H9 (cell line): ENCODE measurements at regions not wholly inside any gene's neighbourhood (a gene's known extent, or its start where the extent isn't known, plus 50 kb on each side); places are given as distances from the start of the nearest gene placed in this dataset.

Experiments
- DNase-seq: peaks from one replicate; pipeline ENCODE4 v3.0.0-alpha.2; 2017
- H2AFZ ChIP-seq: one replicate; pipeline ENCODE4 v1.6.1; 2013; ENCODE audit warnings: mild to moderate bottlenecking, low read length, control low read depth, moderate library complexity
- H2AK5ac ChIP-seq: 2 replicates; pipeline ENCODE4 v1.6.1; 2013; ENCODE audit warnings: low read length, control low read depth, mixed read lengths; ENCODE audit not compliant: insufficient read length
- H2BK120ac ChIP-seq: one replicate; pipeline ENCODE4 v1.6.1; 2013; ENCODE audit warnings: low read depth, mild to moderate bottlenecking, low read length, control low read depth, inconsistent platforms; ENCODE audit not compliant: poor library complexity, severe bottlenecking
- H2BK12ac ChIP-seq: 2 replicates; pipeline ENCODE4 v1.6.1; 2013; ENCODE audit warnings: low read length, control low read depth, mixed read lengths, low read depth; ENCODE audit not compliant: insufficient read length
- H2BK15ac ChIP-seq: 2 replicates; pipeline ENCODE4 v1.6.1; 2013; ENCODE audit warnings: low read depth, low read length, control low read depth
- H2BK20ac ChIP-seq: one replicate; pipeline ENCODE4 v1.6.1; 2013; ENCODE audit warnings: low read depth, mild to moderate bottlenecking, low read length, control low read depth, inconsistent platforms; ENCODE audit not compliant: poor library complexity, severe bottlenecking
- H2BK5ac ChIP-seq: 2 replicates; pipeline ENCODE4 v1.6.1; 2013; ENCODE audit warnings: low read length, control low read depth, mixed read lengths; ENCODE audit not compliant: insufficient read length
- H3K14ac ChIP-seq: 2 replicates; pipeline ENCODE4 v1.6.1; 2013; ENCODE audit warnings: low read length, control low read depth; ENCODE audit not compliant: insufficient read depth
- H3K18ac ChIP-seq: 2 replicates; pipeline ENCODE4 v1.6.1; 2013; ENCODE audit warnings: low read depth, mild to moderate bottlenecking, mixed read lengths, low read length, control low read depth; ENCODE audit not compliant: insufficient read length
- H3K23ac ChIP-seq: 2 replicates; pipeline ENCODE4 v1.6.1; 2013; ENCODE audit warnings: low read length, control low read depth, mixed read lengths, low read depth; ENCODE audit not compliant: insufficient read length
- H3K23me2 ChIP-seq: 2 replicates; pipeline ENCODE4 v1.6.1; 2013; ENCODE audit warnings: low read depth, mild to moderate bottlenecking, mixed read lengths, low read length, control low read depth; ENCODE audit not compliant: insufficient read length, poor library complexity, severe bottlenecking
- H3K27ac ChIP-seq: 2 replicates; pipeline ENCODE4 v1.5.1; 2013; ENCODE audit warnings: low read length, control low read depth, mixed read lengths, low read depth; ENCODE audit not compliant: insufficient read length
- H3K27me3 ChIP-seq: 2 replicates; pipeline ENCODE4 v1.6.1; 2013; ENCODE audit warnings: low read length, control low read depth, inconsistent platforms; ENCODE audit not compliant: insufficient read depth
- H3K4ac ChIP-seq: 2 replicates; pipeline ENCODE4 v1.6.1; 2013; ENCODE audit warnings: low read depth, mild to moderate bottlenecking, control low read depth, inconsistent platforms, low read length, moderate library complexity
- H3K4me1 ChIP-seq: 2 replicates; pipeline ENCODE4 v1.6.1; 2013; ENCODE audit warnings: low read length, control low read depth, inconsistent platforms; ENCODE audit not compliant: insufficient read depth
- H3K4me2 ChIP-seq: 2 replicates; pipeline ENCODE4 v1.6.1; 2013; ENCODE audit warnings: low read length, control low read depth, mixed read lengths; ENCODE audit not compliant: insufficient read length, insufficient read depth
- H3K56ac ChIP-seq: 2 replicates; pipeline ENCODE4 v1.6.1; 2013; ENCODE audit warnings: low read depth, mild to moderate bottlenecking, mixed read lengths, low read length, control low read depth; ENCODE audit not compliant: insufficient read length
- H3K79me1 ChIP-seq: 2 replicates; pipeline ENCODE4 v1.6.1; 2013; ENCODE audit warnings: low read depth, mild to moderate bottlenecking, moderate library complexity, low read length, control low read depth, inconsistent platforms; ENCODE audit not compliant: insufficient read depth, poor library complexity, severe bottlenecking
- H3K79me2 ChIP-seq: 2 replicates; pipeline ENCODE4 v1.6.1; 2013; ENCODE audit warnings: low read length, control low read depth, inconsistent platforms; ENCODE audit not compliant: insufficient read depth
- H3K9ac ChIP-seq: 2 replicates; pipeline ENCODE4 v1.6.1; 2013; ENCODE audit warnings: low read length, control low read depth, mixed read lengths; ENCODE audit not compliant: insufficient read length; ENCODE audit errors: extremely low read depth
- H3K9me3 ChIP-seq: one replicate; pipeline ENCODE4 v1.6.1; 2013; ENCODE audit warnings: low read depth, low read length, inconsistent platforms; ENCODE audit not compliant: control insufficient read depth
- H3T11ph ChIP-seq: one replicate; pipeline ENCODE4 v1.6.1; 2013; ENCODE audit warnings: mild to moderate bottlenecking, low read length, control low read depth, inconsistent platforms
- H4K20me1 ChIP-seq: one replicate; pipeline ENCODE4 v1.6.1; 2013; ENCODE audit not compliant: control insufficient read depth, insufficient read length, insufficient read depth
- H4K5ac ChIP-seq: 2 replicates; pipeline ENCODE4 v1.6.1; 2013; ENCODE audit warnings: low read depth, mild to moderate bottlenecking, mixed read lengths, low read length, control low read depth; ENCODE audit not compliant: insufficient read length
- H4K8ac ChIP-seq: replicated peaks from 2 replicates; pipeline ENCODE4 v1.6.1; 2013; ENCODE audit warnings: low read length, control low read depth, mixed read lengths, low read depth; ENCODE audit not compliant: insufficient read length
- H4K91ac ChIP-seq: 2 replicates; pipeline ENCODE4 v1.6.1; 2013; ENCODE audit warnings: low read depth, mild to moderate bottlenecking, moderate library complexity, mixed read lengths, low read length, control low read depth; ENCODE audit not compliant: insufficient read length
- H3K27ac Mint-ChIP-seq, 3 experiments: 2 replicates in 2 of 3; 3 replicates in 1 of 3; pipeline ENCODE4 v1.8.0; 2020 to 2021; ENCODE audit warnings: mixed read lengths in 3 of 3, mild to moderate bottlenecking in 1 of 3, moderate library complexity in 1 of 3
- H3K27me3 Mint-ChIP-seq: 2 replicates; pipeline ENCODE4 v1.8.0; 2021; ENCODE audit warnings: low read depth, mild to moderate bottlenecking, moderate library complexity, mixed read lengths
- H3K36me3 Mint-ChIP-seq, 3 experiments: 2 replicates in 2 of 3; 3 replicates in 1 of 3; pipeline ENCODE4 v1.8.0; 2020 to 2021; ENCODE audit warnings: low read depth in 3 of 3, mixed read lengths in 3 of 3; ENCODE audit not compliant: insufficient read depth in 1 of 3
- H3K4me1 Mint-ChIP-seq, 2 experiments: 2 replicates each; pipeline ENCODE4 v1.8.0; 2020; ENCODE audit warnings: mixed read lengths in 2 of 2
- H3K4me3 Mint-ChIP-seq, 2 experiments: 2 replicates in 1 of 2; 3 replicates in 1 of 2; pipeline ENCODE4 v1.8.0; 2020 to 2021; ENCODE audit warnings: mild to moderate bottlenecking in 2 of 2, mixed read lengths in 2 of 2, moderate library complexity in 1 of 2
- H3K9me3 Mint-ChIP-seq, 2 experiments: 2 replicates in 1 of 2; 3 replicates in 1 of 2; pipeline ENCODE4 v1.8.0; 2020; ENCODE audit warnings: mild to moderate bottlenecking in 2 of 2, mixed read lengths in 2 of 2, moderate library complexity in 1 of 2
- CTCF ChIP-seq: fragments of 200-600 bp; sonication (generic); conservative IDR thresholded peaks from 3 replicates; pipeline ENCODE4 v1.8.0; 2021; ENCODE audit warnings: antibody characterized with exemption, mild to moderate bottlenecking
- WGBS: extraction: QIAGEN DNeasy Blood & Tissue Kit; methylation state at CpG from one replicate; pipeline ENCODE4 v1.1.7; 2013; ENCODE audit warnings: missing lambda C conversion rate, low lambda C conversion rate, mixed read lengths; ENCODE audit not compliant: insufficient read length; ENCODE audit errors: extremely low coverage; 5-methylcytosine and 5-hydroxymethylcytosine counted together

- no peak overlapping the region for H2BK5ac ChIP-seq
- no peaks in the 10 kb centered on the region for H3K9me3 Mint-ChIP-seq
- no peak overlapping the region for H2BK20ac ChIP-seq
- H2BK15ac ChIP-seq: no peak overlapping the region
- H3K36me3 Mint-ChIP-seq: peaks cover 0 to 3% (median 2%) of the 10 kb centered on the region in 3 experiments; a peak in 3 of 7 replicates
- H3K27ac Mint-ChIP-seq: no peak overlapping the region
- no peak overlapping the region for H3K4me3 Mint-ChIP-seq
- H3K4ac ChIP-seq: no peak overlapping the region
- H3K14ac ChIP-seq: no peak overlapping the region
- no peak overlapping the region for H3K4me2 ChIP-seq
- H3K56ac ChIP-seq: no peak overlapping the region
- H3K27ac ChIP-seq: no peak overlapping the region
- H4K20me1 ChIP-seq: no peaks in the 10 kb centered on the region
- H3K23ac ChIP-seq: no peak overlapping the region
- H3T11ph ChIP-seq: no peak overlapping the region
- H4K91ac ChIP-seq: no peak overlapping the region
- no peak overlapping the region for H2BK12ac ChIP-seq
- H3K23me2 ChIP-seq: no peaks in the 10 kb centered on the region
- no peak overlapping the region for H3K18ac ChIP-seq
- WGBS: no CpG with 5 or more reads among the region's 5 CpGs
- H3K27me3 Mint-ChIP-seq: no peaks in the 10 kb centered on the region
- H3K4me1 Mint-ChIP-seq: peaks cover 0 to 6% of the 10 kb centered on the region in 2 experiments; a peak in 1 of 4 replicates
- DNase-seq: no peak
- no peaks in the 10 kb centered on the region for H3K4me1 ChIP-seq
- no peak overlapping the region for H2AK5ac ChIP-seq
- H3K79me2 ChIP-seq: no peaks in the 10 kb centered on the region
- H3K79me1 ChIP-seq: no peaks in the 10 kb centered on the region
- no peak overlapping the region for H4K5ac ChIP-seq
- H4K8ac ChIP-seq: no peak overlapping the region
- no peak overlapping the region for H2BK120ac ChIP-seq
- no peak overlapping the region for H3K9ac ChIP-seq
- H3K9me3 ChIP-seq: no peaks in the 10 kb centered on the region
- no peaks in the 10 kb centered on the region for H3K27me3 ChIP-seq
- H2AFZ ChIP-seq: no peak overlapping the region
- TF ChIP-seq CTCF: no peak
These were observed 84.9 kb upstream of the RHOBTB1 start for GRCh38 chr10:61028861-61029361.
